ENCODE measurements at regions not wholly inside any gene's neighbourhood (a gene's known extent, or its start where the extent isn't known, plus 50 kb on each side); places are given as distances from the start of the nearest gene placed in this dataset.

GRCh38 chr5:165622864-165623536 lies 2117.6 kb downstream of the MAT2B start:
- Histone ChIP-seq H3K27ac (ENCODE audit: low read depth, low read length, poor library complexity, severe bottlenecking) (no peak overlapping the region), H3K79me2 (ENCODE audit: insufficient read depth, low read depth, low read length) (no peaks in the 10 kb centered on the region), H3K4me1 (ENCODE audit: insufficient read depth, low read length, poor library complexity, severe bottlenecking) (no peaks in the 10 kb centered on the region), H3K9me3 (ENCODE audit: low read length) (no peaks in the 10 kb centered on the region), H3K9me2 (ENCODE audit: insufficient read depth, low read length) (no peaks in the 10 kb centered on the region), H3K4me3 (ENCODE audit: low read depth, low read length, poor library complexity, severe bottlenecking) (no peak overlapping the region), H4K20me1 (ENCODE audit: insufficient read depth, low read length) (no peaks in the 10 kb centered on the region), H2AFZ (ENCODE audit: low read length) (no peak overlapping the region), H3K36me3 (ENCODE audit: insufficient read depth, low read length) (no peaks in the 10 kb centered on the region), H3K4me2 (ENCODE audit: low read length) (no peak overlapping the region)
- POLR2A ChIA-PET, result interaction anchor here (0.6 kb wide), 1 partner anchor 1382 kb away, joined by 3 read pairs; no protein-coding TSS in a partner anchor
- BruUV-seq (replicated peaks), result no TSS peak
- CTCF ChIA-PET (ENCODE audit: unreplicated experiment), result no interaction called here
- TF ChIP-seq EZH2phosphoT487 (IDR thresholded peaks at IDR 0.05; ENCODE audit: borderline replicate concordance, low read depth, low read length) (no peak), CTCF (conservative IDR thresholded peaks at IDR 0.05; ENCODE audit: low read length) (no peak)
- intact Hi-C loops (cut with micrococcal nuclease; ENCODE audit: unreplicated experiment), result no loop called here
- DNase-seq (ENCODE audit: low spot score), result no peak

GRCh38 chr5:165624166-165624946 lies 2118.9 kb downstream of the MAT2B start:
- no peak overlapping the region for H2AFZ ChIP-seq (ENCODE audit: low read length)
- ChIA-PET CTCF (ENCODE audit: unreplicated experiment) (no interaction called here), POLR2A (no interaction called here)
- no peaks in the 10 kb centered on the region for H3K79me2 ChIP-seq (ENCODE audit: insufficient read depth, low read depth, low read length)
- intact Hi-C loops (cut with micrococcal nuclease; ENCODE audit: unreplicated experiment), result no loop called here
- H3K4me3 ChIP-seq (ENCODE audit: low read depth, low read length, poor library complexity, severe bottlenecking), result no peak overlapping the region
- H3K36me3 ChIP-seq (ENCODE audit: insufficient read depth, low read length), result no peaks in the 10 kb centered on the region
- H3K27ac ChIP-seq (ENCODE audit: low read depth, low read length, poor library complexity, severe bottlenecking), result no peak overlapping the region
- no peak overlapping the region for H3K4me2 ChIP-seq (ENCODE audit: low read length)
- H4K20me1 ChIP-seq (ENCODE audit: insufficient read depth, low read length), result no peaks in the 10 kb centered on the region
- no TSS peak for BruUV-seq (replicated peaks)
- TF ChIP-seq EZH2phosphoT487 (IDR thresholded peaks at IDR 0.05; ENCODE audit: borderline replicate concordance, low read depth, low read length), result no peak
- no peak for TF ChIP-seq CTCF (conservative IDR thresholded peaks at IDR 0.05; ENCODE audit: low read length)
- no peak for DNase-seq (ENCODE audit: low spot score)
- H3K9me2 ChIP-seq (ENCODE audit: insufficient read depth, low read length), result no peaks in the 10 kb centered on the region
- no peaks in the 10 kb centered on the region for H3K9me3 ChIP-seq (ENCODE audit: low read length)
- H3K4me1 ChIP-seq (ENCODE audit: insufficient read depth, low read length, poor library complexity, severe bottlenecking), result no peaks in the 10 kb centered on the region

- Histone ChIP-seq H3K4me3 (ENCODE audit: low read depth, low read length, poor library complexity, severe bottlenecking) (no peak overlapping the region), H3K79me2 (ENCODE audit: insufficient read depth, low read depth, low read length) (no peaks in the 10 kb centered on the region), H3K27ac (ENCODE audit: low read depth, low read length, poor library complexity, severe bottlenecking) (no peak overlapping the region), H3K4me1 (ENCODE audit: insufficient read depth, low read length, poor library complexity, severe bottlenecking) (no peaks in the 10 kb centered on the region), H3K36me3 (ENCODE audit: insufficient read depth, low read length) (no peaks in the 10 kb centered on the region), H2AFZ (ENCODE audit: low read length) (no peak overlapping the region), H3K4me2 (ENCODE audit: low read length) (no peak overlapping the region), H3K9me2 (ENCODE audit: insufficient read depth, low read length) (no peaks in the 10 kb centered on the region), H4K20me1 (ENCODE audit: insufficient read depth, low read length) (no peaks in the 10 kb centered on the region), H3K9me3 (ENCODE audit: low read length) (no peaks in the 10 kb centered on the region)
- DNase-seq (ENCODE audit: low spot score), result no peak
- TF ChIP-seq CTCF (conservative IDR thresholded peaks at IDR 0.05; ENCODE audit: low read length) (no peak), EZH2phosphoT487 (IDR thresholded peaks at IDR 0.05; ENCODE audit: borderline replicate concordance, low read depth, low read length) (no peak)
- ChIA-PET CTCF (ENCODE audit: unreplicated experiment) (no interaction called here), POLR2A (interaction anchor here (0.5 kb wide), 1 partner anchor 785 kb away, joined by 3 read pairs; no protein-coding TSS in a partner anchor)
- intact Hi-C loops (cut with micrococcal nuclease; ENCODE audit: unreplicated experiment), result no loop called here
- no TSS peak for BruUV-seq (replicated peaks)
Measured at GRCh38 chr5:165626161-165626560, 2120.7 kb downstream of the MAT2B start.
